Kidney (tissue), 13 donors: ENCODE measurements at regions not wholly inside any gene's neighbourhood (a gene's known extent, or its start where the extent isn't known, plus 50 kb on each side); places are given as distances from the start of the nearest gene placed in this dataset.
"Not testable (repeated sequence)": the region's sequence is repeated elsewhere in the genome, so short reads cannot be mapped to it uniquely, and the experiment has no call there.

Experiments used
- DNase-seq, 5 donors: peaks; one replicate each; pipeline ENCODE4 v3.0.0-alpha.2; 2013 to 2020
- FAIRE-seq: peaks from 2 replicates; lab custom pipeline; 2012; peaks lifted over from hg19 to GRCh38; lab: Jason Lieb, UNC
- H3K27ac ChIP-seq, 2 donors: one replicate each; pipeline ENCODE4 v1.7.0; 2013; ENCODE audit warnings: low read depth in 2 of 2, low read length in 2 of 2, inconsistent platforms in 1 of 2
- H3K27me3 ChIP-seq: one replicate; pipeline ENCODE4 v1.7.1; 2013; ENCODE audit warnings: low read length, inconsistent platforms; ENCODE audit not compliant: control insufficient read depth, insufficient read depth
- H3K36me3 ChIP-seq, 3 donors: one replicate each; pipeline versions ENCODE4 v1.7.0 to v1.7.1; 2013; ENCODE audit warnings: low read length in 3 of 3, control low read depth in 1 of 3, inconsistent platforms in 1 of 3; ENCODE audit not compliant: insufficient read depth in 3 of 3, control insufficient read depth in 2 of 3
- H3K4me1 ChIP-seq, 3 donors: one replicate each; pipeline versions ENCODE4 v1.7.0 to v1.7.1; 2013; ENCODE audit warnings: low read length in 3 of 3, inconsistent platforms in 1 of 3, low read depth in 1 of 3; ENCODE audit not compliant: control insufficient read depth in 2 of 3, insufficient read depth in 2 of 3
- H3K4me3 ChIP-seq, 3 donors: one replicate each; pipeline versions ENCODE4 v1.7.0 to v1.8.1; 2013; ENCODE audit warnings: low read length in 3 of 3, control low read depth in 1 of 3, inconsistent platforms in 1 of 3
- H3K9ac ChIP-seq, 3 donors: one replicate each; pipeline versions ENCODE4 v1.7.0 to v1.7.1; 2013; ENCODE audit warnings: low read length in 3 of 3, control low read depth in 1 of 3, inconsistent platforms in 1 of 3
- H3K9me3 ChIP-seq, 3 donors: one replicate each; pipeline versions ENCODE4 v1.7.0 to v1.7.1; 2013; ENCODE audit warnings: low read length in 3 of 3, control low read depth in 1 of 3, inconsistent platforms in 1 of 3; ENCODE audit not compliant: control insufficient read depth in 2 of 3, insufficient read depth in 1 of 3
- intact Hi-C: fragments of 100-400 bp; cut with DNase I; formaldehyde crosslinking; loops from one replicate; pipeline ENCODE4 v1.11.1; 2022
- TF ChIP-seq, protein P1 (sequence below): IDR thresholded peaks from 3 replicates; pipeline ENCODE4 v1.5.1; 2012; ENCODE audit warnings: mild to moderate bottlenecking, moderate library complexity, borderline replicate concordance; ENCODE audit not compliant: insufficient read depth; ENCODE audit errors: extremely low read depth
- donor health status: control.
- donor health status: control.
- donor health status: control.
- donor health status: control.
- donor health status: control.
- donor health status: DM: yes; HTN: yes; CAD: no.
- donor health status: Normal renal cell carcinoma (clear cell type).

GRCh38 chr13:58376775-58377174 is 745.2 kb downstream of the PCDH17 start:
- H3K9me3 ChIP-seq: no peaks in the 10 kb centered on the region
- no peak overlapping the region for H3K27ac ChIP-seq
- TF ChIP-seq, protein P1, sequence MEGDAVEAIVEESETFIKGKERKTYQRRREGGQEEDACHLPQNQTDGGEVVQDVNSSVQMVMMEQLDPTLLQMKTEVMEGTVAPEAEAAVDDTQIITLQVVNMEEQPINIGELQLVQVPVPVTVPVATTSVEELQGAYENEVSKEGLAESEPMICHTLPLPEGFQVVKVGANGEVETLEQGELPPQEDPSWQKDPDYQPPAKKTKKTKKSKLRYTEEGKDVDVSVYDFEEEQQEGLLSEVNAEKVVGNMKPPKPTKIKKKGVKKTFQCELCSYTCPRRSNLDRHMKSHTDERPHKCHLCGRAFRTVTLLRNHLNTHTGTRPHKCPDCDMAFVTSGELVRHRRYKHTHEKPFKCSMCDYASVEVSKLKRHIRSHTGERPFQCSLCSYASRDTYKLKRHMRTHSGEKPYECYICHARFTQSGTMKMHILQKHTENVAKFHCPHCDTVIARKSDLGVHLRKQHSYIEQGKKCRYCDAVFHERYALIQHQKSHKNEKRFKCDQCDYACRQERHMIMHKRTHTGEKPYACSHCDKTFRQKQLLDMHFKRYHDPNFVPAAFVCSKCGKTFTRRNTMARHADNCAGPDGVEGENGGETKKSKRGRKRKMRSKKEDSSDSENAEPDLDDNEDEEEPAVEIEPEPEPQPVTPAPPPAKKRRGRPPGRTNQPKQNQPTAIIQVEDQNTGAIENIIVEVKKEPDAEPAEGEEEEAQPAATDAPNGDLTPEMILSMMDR: no peak
- DNase-seq (no peak), FAIRE-seq (no peak)
- intact Hi-C loops: no loop called here
- H3K4me1 ChIP-seq: no peaks in the 10 kb centered on the region
- H3K4me3 ChIP-seq: no peak overlapping the region
- H3K27me3 ChIP-seq: no peaks in the 10 kb centered on the region
- H3K9ac ChIP-seq: no peak overlapping the region
- no peaks in the 10 kb centered on the region for H3K36me3 ChIP-seq

DNA sequence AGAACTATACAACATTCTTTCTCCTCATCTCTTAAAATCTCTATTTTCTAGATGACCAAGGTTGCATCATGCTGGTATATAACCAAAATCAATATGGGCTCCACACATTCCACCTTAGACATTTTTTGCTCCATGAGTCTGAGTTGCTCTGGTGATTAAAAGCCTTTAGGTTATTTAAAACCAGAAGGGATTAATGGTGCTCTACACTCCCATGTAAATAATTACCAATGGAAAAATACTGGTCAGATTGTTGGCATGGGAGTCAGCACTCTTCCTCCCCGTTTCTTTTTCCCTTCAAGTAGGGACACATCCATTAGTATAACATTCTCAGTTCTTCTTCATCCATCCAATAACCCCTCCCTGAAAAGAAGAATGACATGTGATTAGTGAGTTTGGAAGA is 747.7 kb downstream of the PCDH17 start:
- DNase-seq (peak in 2 of 5 donors; percentile 38 to 60), FAIRE-seq (no peak)
- Histone ChIP-seq H3K4me3 (no peak overlapping the region), H3K27ac (no peak overlapping the region), H3K4me1 (no peaks in the 10 kb centered on the region), H3K27me3 (no peaks in the 10 kb centered on the region), H3K9ac (no peak overlapping the region), H3K9me3 (no peaks in the 10 kb centered on the region), H3K36me3 (no peaks in the 10 kb centered on the region)
- intact Hi-C loops: no loop called here
- TF ChIP-seq, protein P1: no peak

GRCh38 chr13:58385336-58385735 is 753.8 kb downstream of the PCDH17 start:
- intact Hi-C loops, FAIRE-seq, DNase-seq: not testable (repeated sequence)

DNA sequence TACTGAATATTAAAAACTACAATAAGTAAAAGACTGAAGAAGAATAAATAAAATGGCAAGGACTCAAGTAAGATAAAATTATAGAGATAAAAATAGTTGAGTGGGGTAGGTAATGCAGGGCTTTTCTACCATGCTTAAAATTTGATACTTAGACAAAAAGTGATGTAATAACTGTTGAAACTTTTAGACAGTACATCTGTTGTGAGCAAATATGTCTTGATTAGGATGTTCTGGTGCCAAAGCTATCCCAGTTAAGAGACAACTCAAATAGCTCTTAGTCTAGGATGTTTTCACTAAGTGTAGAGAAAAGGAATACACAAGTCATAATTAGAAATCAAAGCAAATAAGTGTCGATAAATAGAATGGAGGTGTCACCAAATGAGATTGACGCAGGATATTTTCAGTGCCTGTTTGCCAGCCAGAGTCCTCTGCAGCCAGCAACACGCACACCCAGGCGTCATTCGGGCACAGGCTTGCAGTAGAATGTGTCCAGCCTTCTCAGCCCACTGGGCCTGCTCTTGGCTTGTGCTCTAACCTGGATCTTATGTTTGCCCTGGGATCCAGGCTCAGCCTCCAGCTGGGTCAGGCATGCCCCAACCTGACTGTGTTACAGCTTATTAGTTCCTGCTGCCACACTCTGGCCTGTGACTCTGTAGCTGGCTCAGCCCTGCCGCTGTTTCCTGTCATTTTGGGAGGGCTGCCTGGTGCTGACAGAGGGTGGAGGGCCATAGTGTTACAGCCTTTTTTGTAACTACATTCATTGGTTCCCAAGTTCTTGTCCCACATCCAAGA is 766.2 kb downstream of the PCDH17 start:
- TF ChIP-seq, protein P1: no peak
- Histone ChIP-seq H3K36me3 (no peaks in the 10 kb centered on the region), H3K4me1 (no peaks in the 10 kb centered on the region), H3K27me3 (no peaks in the 10 kb centered on the region), H3K27ac (no peak overlapping the region), H3K9me3 (peaks cover 0 to 3% (median 0%) of the 10 kb centered on the region in 3 donors), H3K4me3 (no peak overlapping the region), H3K9ac (no peak overlapping the region)
- DNase-seq (peak in 1 of 5 donors; percentile 43), FAIRE-seq (no peak)
- intact Hi-C loops: no loop called here

More at GRCh38 chr13:58385336-58385735, 753.8 kb downstream of the PCDH17 start:
- not testable (repeated sequence) for H3K9ac ChIP-seq, H3K4me3 ChIP-seq, H3K36me3 ChIP-seq, H3K27ac ChIP-seq, H3K27me3 ChIP-seq, H3K4me1 ChIP-seq, H3K9me3 ChIP-seq
